Type B pancreatic cell (in vitro differentiated cells): ENCODE measurements at regions not wholly inside any gene's neighbourhood (a gene's known extent, or its start where the extent isn't known, plus 50 kb on each side); places are given as distances from the start of the nearest gene placed in this dataset.

Source experiments
- DNase-seq: peaks from one replicate; pipeline ENCODE4 v3.0.0; 2021; ENCODE audit warnings: mixed read lengths; ENCODE audit not compliant: unreplicated experiment; ENCODE audit errors: extremely low spot score
- H3K27ac Mint-ChIP-seq: 2 replicates; pipeline ENCODE4 v1.8.0; 2021; ENCODE audit warnings: mild to moderate bottlenecking, mixed read lengths
- H3K27me3 Mint-ChIP-seq: 2 replicates; pipeline ENCODE4 v1.8.0; 2021; ENCODE audit warnings: mixed read lengths
- H3K36me3 Mint-ChIP-seq: 2 replicates; pipeline ENCODE4 v1.8.0; 2021; ENCODE audit warnings: mixed read lengths
- H3K4me1 Mint-ChIP-seq: one replicate; pipeline ENCODE4 v1.8.0; 2021; ENCODE audit warnings: mixed read lengths; ENCODE audit not compliant: unreplicated experiment
- H3K4me3 Mint-ChIP-seq: 2 replicates; pipeline ENCODE4 v1.8.0; 2021; ENCODE audit warnings: mild to moderate bottlenecking, mixed read lengths
- H3K9me3 Mint-ChIP-seq: 2 replicates; pipeline ENCODE4 v1.8.0; 2021; ENCODE audit warnings: mixed read lengths
- CTCF ChIP-seq: fragments of 200-600 bp; sonication (generic); conservative IDR thresholded peaks from 2 replicates; pipeline ENCODE4 v1.5.0; 2021; ENCODE audit warnings: antibody characterized with exemption, mild to moderate bottlenecking

GRCh38 chr15:58352026-58352929 lies 79.5 kb upstream of the LIPC start:
- Mint-ChIP-seq H3K27ac (no peak overlapping the region), H3K9me3 (peaks cover 5% of the 10 kb centered on the region), H3K36me3 (no peaks in the 10 kb centered on the region), H3K4me1 (no peaks in the 10 kb centered on the region), H3K4me3 (no peak overlapping the region), H3K27me3 (no peaks in the 10 kb centered on the region)
- TF ChIP-seq CTCF: no peak
- DNase-seq: no peak

- Mint-ChIP-seq H3K36me3 (no peaks in the 10 kb centered on the region), H3K27ac (no peak overlapping the region), H3K9me3 (peaks cover 5% of the 10 kb centered on the region), H3K27me3 (peaks cover 3% of the 10 kb centered on the region), H3K4me3 (no peak overlapping the region), H3K4me1 (peaks cover 5% of the 10 kb centered on the region)
- DNase-seq: no peak
- TF ChIP-seq CTCF: no peak
Measured at GRCh38 chr15:58355382-58355971, 76.3 kb upstream of the LIPC start.

GRCh38 chr15:58355973-58356372 lies 75.8 kb upstream of the LIPC start:
- TF ChIP-seq CTCF: no peak
- H3K4me1 Mint-ChIP-seq: peaks cover 10% of the 10 kb centered on the region
- no peak overlapping the region for H3K27ac Mint-ChIP-seq
- H3K36me3 Mint-ChIP-seq: no peaks in the 10 kb centered on the region
- peaks cover 3% of the 10 kb centered on the region for H3K27me3 Mint-ChIP-seq
- H3K4me3 Mint-ChIP-seq: no peak overlapping the region
- DNase-seq: no peak
- peaks cover 5% of the 10 kb centered on the region for H3K9me3 Mint-ChIP-seq

- no peaks in the 10 kb centered on the region for H3K9me3 Mint-ChIP-seq
Measured at GRCh38 chr15:58357529-58358476, 74.0 kb upstream of the LIPC start.

More at GRCh38 chr15:58357529-58358476, 74.0 kb upstream of the LIPC start:
- Mint-ChIP-seq H3K4me1 (peaks cover 18% of the 10 kb centered on the region), H3K27ac (no peak overlapping the region), H3K27me3 (peaks cover 3% of the 10 kb centered on the region), H3K4me3 (no peak overlapping the region), H3K36me3 (no peaks in the 10 kb centered on the region)
- no peak for TF ChIP-seq CTCF
- no peak for DNase-seq
